ENCODE measurements at regions not wholly inside any gene's neighbourhood (a gene's known extent, or its start where the extent isn't known, plus 50 kb on each side); places are given as distances from the start of the nearest gene placed in this dataset.

DNA sequence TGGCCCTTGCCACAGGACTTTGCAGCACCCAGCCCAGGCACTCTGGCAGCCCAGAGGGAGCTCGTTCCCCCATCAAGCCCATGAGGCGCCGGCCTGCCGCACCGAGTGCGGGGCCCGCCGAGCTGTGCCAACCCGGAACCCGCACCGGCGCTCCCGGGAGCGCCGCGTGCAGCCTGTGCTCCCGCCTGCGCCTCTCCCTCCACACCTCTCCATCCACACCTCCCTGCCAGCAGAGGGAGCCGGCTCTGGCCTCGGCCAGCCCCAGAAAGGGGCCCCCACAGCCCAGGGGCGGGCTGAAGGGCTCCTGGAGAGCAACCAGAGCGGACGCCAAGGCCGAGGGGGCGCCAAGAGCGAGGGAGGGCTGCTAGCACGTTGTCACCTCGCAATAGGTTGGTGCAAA lies 268.8 kb downstream of the MID1IP1 start:
- H3K4me3 ChIP-seq (ENCODE audit: insufficient read length, low read depth): no peak overlapping the region
- TF ChIP-seq SUZ12 (IDR thresholded peaks at IDR 0.05; ENCODE audit: extremely low read depth, insufficient read depth, insufficient read length) (no peak), ZNF274 (IDR thresholded peaks at IDR 0.05; ENCODE audit: low read depth, low read length) (no peak), YY1 (IDR thresholded peaks at IDR 0.05; ENCODE audit: insufficient read depth, insufficient read length) (no peak)
- no peaks in the 10 kb centered on the region for H3K36me3 ChIP-seq (ENCODE audit: insufficient read depth, insufficient read length, low read length)
- peaks cover 6% of the 10 kb centered on the region for H3K4me1 ChIP-seq (ENCODE audit: insufficient read depth, insufficient read length)
- peaks cover 4% of the 10 kb centered on the region; the same call in 1 of the 2 replicates for H3K9me3 ChIP-seq (ENCODE audit: insufficient read depth, low read length)
- no peak overlapping the region for H3K9ac ChIP-seq (ENCODE audit: insufficient read length, low read depth)
- DNase-seq (ENCODE audit: low read depth, low spot score): no peak
- no peaks in the 10 kb centered on the region for H3K27me3 ChIP-seq (ENCODE audit: insufficient read depth, insufficient read length)

DNA sequence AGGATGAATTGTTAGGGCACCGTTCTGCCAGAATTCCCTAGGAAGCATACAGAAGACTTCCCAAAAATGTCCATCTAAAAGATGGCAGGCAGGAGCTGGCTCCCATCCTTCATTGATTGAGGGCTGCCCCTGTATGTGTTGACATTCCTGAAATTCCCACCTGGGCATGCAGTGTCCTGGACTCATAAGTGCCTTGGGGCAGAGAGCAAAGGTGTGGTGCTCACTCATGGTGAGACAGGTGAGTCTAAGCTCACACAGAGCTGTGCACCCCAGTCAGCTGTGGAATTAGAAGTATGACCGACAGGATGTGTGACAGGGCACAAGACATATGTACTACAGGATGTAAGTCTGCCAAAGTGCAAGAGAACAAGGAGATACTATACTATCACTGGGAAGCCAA lies 271.9 kb downstream of the MID1IP1 start:
- peaks cover 4% of the 10 kb centered on the region; the same call in 1 of the 2 replicates for H3K9me3 ChIP-seq (ENCODE audit: insufficient read depth, low read length)
- TF ChIP-seq ZNF274 (IDR thresholded peaks at IDR 0.05; ENCODE audit: low read depth, low read length): no peak
- H3K36me3 ChIP-seq (ENCODE audit: insufficient read depth, insufficient read length, low read length): no peaks in the 10 kb centered on the region
- peaks cover 1% of the 10 kb centered on the region for H3K4me1 ChIP-seq (ENCODE audit: insufficient read depth, insufficient read length)
- no peak overlapping the region for H3K4me3 ChIP-seq (ENCODE audit: insufficient read length, low read depth)
- DNase-seq (ENCODE audit: low read depth, low spot score): no peak
- no peaks in the 10 kb centered on the region for H3K27me3 ChIP-seq (ENCODE audit: insufficient read depth, insufficient read length)
- no peak overlapping the region for H3K9ac ChIP-seq (ENCODE audit: insufficient read length, low read depth)

GRCh38 chrX:39096599-39096998 lies 295.3 kb downstream of the MID1IP1 start:
- Histone ChIP-seq H3K36me3 (ENCODE audit: insufficient read depth, insufficient read length, low read length) (no peaks in the 10 kb centered on the region), H3K9ac (ENCODE audit: insufficient read length, low read depth) (no peak overlapping the region), H3K27me3 (ENCODE audit: insufficient read depth, insufficient read length) (no peaks in the 10 kb centered on the region), H3K4me3 (ENCODE audit: insufficient read length, low read depth) (no peak overlapping the region), H3K4me1 (ENCODE audit: insufficient read depth, insufficient read length) (no peaks in the 10 kb centered on the region), H3K9me3 (ENCODE audit: insufficient read depth, low read length) (no peaks in the 10 kb centered on the region)
- TF ChIP-seq YY1 (IDR thresholded peaks at IDR 0.05; ENCODE audit: insufficient read depth, insufficient read length): no peak
- no peak for TF ChIP-seq ZNF274 (IDR thresholded peaks at IDR 0.05; ENCODE audit: low read depth, low read length)
- no peak for TF ChIP-seq SUZ12 (IDR thresholded peaks at IDR 0.05; ENCODE audit: extremely low read depth, insufficient read depth, insufficient read length)
- DNase-seq (ENCODE audit: low read depth, low spot score): no peak

GRCh38 chrX:39104745-39105144 lies 303.5 kb downstream of the MID1IP1 start:
- DNase-seq (ENCODE audit: low read depth, low spot score): no peak
- H3K9me3 ChIP-seq (ENCODE audit: insufficient read depth, low read length): no peaks in the 10 kb centered on the region

GRCh38 chrX:39112143-39112542 lies 310.9 kb downstream of the MID1IP1 start:
- TF ChIP-seq ZNF274 (IDR thresholded peaks at IDR 0.05; ENCODE audit: low read depth, low read length) (no peak), SUZ12 (IDR thresholded peaks at IDR 0.05; ENCODE audit: extremely low read depth, insufficient read depth, insufficient read length) (no peak), YY1 (IDR thresholded peaks at IDR 0.05; ENCODE audit: insufficient read depth, insufficient read length) (no peak)
- no peak for DNase-seq (ENCODE audit: low read depth, low spot score)

More at GRCh38 chrX:39104745-39105144, 303.5 kb downstream of the MID1IP1 start:
- no peak overlapping the region for H3K9ac ChIP-seq (ENCODE audit: insufficient read length, low read depth)
- H3K4me1 ChIP-seq (ENCODE audit: insufficient read depth, insufficient read length): no peaks in the 10 kb centered on the region
- H3K27me3 ChIP-seq (ENCODE audit: insufficient read depth, insufficient read length): no peaks in the 10 kb centered on the region
- TF ChIP-seq SUZ12 (IDR thresholded peaks at IDR 0.05; ENCODE audit: extremely low read depth, insufficient read depth, insufficient read length): no peak
- TF ChIP-seq ZNF274 (IDR thresholded peaks at IDR 0.05; ENCODE audit: low read depth, low read length): no peak
- TF ChIP-seq YY1 (IDR thresholded peaks at IDR 0.05; ENCODE audit: insufficient read depth, insufficient read length): no peak
- no peaks in the 10 kb centered on the region for H3K36me3 ChIP-seq (ENCODE audit: insufficient read depth, insufficient read length, low read length)
- H3K4me3 ChIP-seq (ENCODE audit: insufficient read length, low read depth): no peak overlapping the region

GRCh38 chrX:39115166-39115565 lies 313.9 kb downstream of the MID1IP1 start:
- Histone ChIP-seq H3K4me1 (ENCODE audit: insufficient read depth, insufficient read length) (no peaks in the 10 kb centered on the region), H3K9ac (ENCODE audit: insufficient read length, low read depth) (no peak overlapping the region), H3K36me3 (ENCODE audit: insufficient read depth, insufficient read length, low read length) (no peaks in the 10 kb centered on the region), H3K4me3 (ENCODE audit: insufficient read length, low read depth) (no peak overlapping the region), H3K9me3 (ENCODE audit: insufficient read depth, low read length) (peaks cover 21% of the 10 kb centered on the region), H3K27me3 (ENCODE audit: insufficient read depth, insufficient read length) (no peaks in the 10 kb centered on the region)
- TF ChIP-seq ZNF274 (IDR thresholded peaks at IDR 0.05; ENCODE audit: low read depth, low read length): no peak
- no peak for DNase-seq (ENCODE audit: low read depth, low spot score)

More at GRCh38 chrX:39112143-39112542, 310.9 kb downstream of the MID1IP1 start:
- Histone ChIP-seq H3K9ac (ENCODE audit: insufficient read length, low read depth) (no peak overlapping the region), H3K9me3 (ENCODE audit: insufficient read depth, low read length) (peaks cover 22% of the 10 kb centered on the region), H3K27me3 (ENCODE audit: insufficient read depth, insufficient read length) (no peaks in the 10 kb centered on the region), H3K4me3 (ENCODE audit: insufficient read length, low read depth) (no peak overlapping the region), H3K36me3 (ENCODE audit: insufficient read depth, insufficient read length, low read length) (no peaks in the 10 kb centered on the region), H3K4me1 (ENCODE audit: insufficient read depth, insufficient read length) (no peaks in the 10 kb centered on the region)

DNA sequence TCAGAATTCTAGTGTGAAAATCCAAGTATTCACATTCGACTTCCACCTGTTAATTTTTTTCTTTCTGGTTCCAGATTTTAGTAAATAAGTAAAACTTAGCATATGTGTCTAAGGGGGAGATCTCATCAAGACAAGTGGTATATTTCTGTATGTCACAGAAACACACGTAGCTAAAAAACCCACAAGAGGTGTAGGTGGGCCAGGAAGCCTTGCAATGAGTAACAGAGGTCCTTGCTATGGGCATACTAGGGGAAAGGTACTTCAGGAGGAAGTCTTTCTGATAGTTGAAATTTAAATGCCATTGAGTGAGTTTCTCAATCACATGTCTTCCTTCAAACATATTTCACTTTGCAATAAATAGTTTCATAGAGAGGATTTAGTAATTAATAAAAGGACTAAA lies 315.8 kb downstream of the MID1IP1 start:
- TF ChIP-seq SUZ12 (IDR thresholded peaks at IDR 0.05; ENCODE audit: extremely low read depth, insufficient read depth, insufficient read length) (no peak), ZNF274 (IDR thresholded peaks at IDR 0.05; ENCODE audit: low read depth, low read length) (no peak), YY1 (IDR thresholded peaks at IDR 0.05; ENCODE audit: insufficient read depth, insufficient read length) (no peak)
- Histone ChIP-seq H3K36me3 (ENCODE audit: insufficient read depth, insufficient read length, low read length) (no peaks in the 10 kb centered on the region), H3K4me1 (ENCODE audit: insufficient read depth, insufficient read length) (no peaks in the 10 kb centered on the region), H3K4me3 (ENCODE audit: insufficient read length, low read depth) (no peak overlapping the region), H3K27me3 (ENCODE audit: insufficient read depth, insufficient read length) (no peaks in the 10 kb centered on the region), H3K9ac (ENCODE audit: insufficient read length, low read depth) (no peak overlapping the region), H3K9me3 (ENCODE audit: insufficient read depth, low read length) (peaks cover 4% of the 10 kb centered on the region; the same call in 1 of the 2 replicates)
- DNase-seq (ENCODE audit: low read depth, low spot score): no peak

- Histone ChIP-seq H3K36me3 (ENCODE audit: insufficient read depth, insufficient read length, low read length) (no peaks in the 10 kb centered on the region), H3K4me3 (ENCODE audit: insufficient read length, low read depth) (no peak overlapping the region), H3K9me3 (ENCODE audit: insufficient read depth, low read length) (no peaks in the 10 kb centered on the region; the same call in 1 of the 2 replicates), H3K4me1 (ENCODE audit: insufficient read depth, insufficient read length) (no peaks in the 10 kb centered on the region), H3K9ac (ENCODE audit: insufficient read length, low read depth) (no peak overlapping the region), H3K27me3 (ENCODE audit: insufficient read depth, insufficient read length) (no peaks in the 10 kb centered on the region)
- TF ChIP-seq ZNF274 (IDR thresholded peaks at IDR 0.05; ENCODE audit: low read depth, low read length): no peak
- TF ChIP-seq YY1 (IDR thresholded peaks at IDR 0.05; ENCODE audit: insufficient read depth, insufficient read length): no peak
- no peak for TF ChIP-seq SUZ12 (IDR thresholded peaks at IDR 0.05; ENCODE audit: extremely low read depth, insufficient read depth, insufficient read length)
- DNase-seq (ENCODE audit: low read depth, low spot score): no peak
These were observed 320.6 kb downstream of the MID1IP1 start for GRCh38 chrX:39121903-39122302.

All from NT2/D1 (cell line).